HG02610 (cell line): ENCODE measurements at regions not wholly inside any gene's neighbourhood (a gene's known extent, or its start where the extent isn't known, plus 50 kb on each side); places are given as distances from the start of the nearest gene placed in this dataset.
"Not testable (repeated sequence)": the region's sequence is repeated elsewhere in the genome, so short reads cannot be mapped to it uniquely, and the experiment has no call there.

Experiments
- ATAC-seq: cut with Tn5 transposase; IDR thresholded peaks from one replicate; pipeline ENCODE4 v1.9.1; 2021; ENCODE audit warnings: mild to moderate bottlenecking, moderate library complexity; ENCODE audit not compliant: unreplicated experiment

- ATAC-seq, result not testable (repeated sequence)
Measured at GRCh38 chr18:71294201-71294600, 1005.4 kb downstream of the SOCS6 start.

- no peak for ATAC-seq
Measured at GRCh38 chr18:71293322-71293721, 1004.5 kb downstream of the SOCS6 start.

- ATAC-seq, result no peak
Measured at GRCh38 chr18:71287268-71287667, 998.4 kb downstream of the SOCS6 start.

- no peak for ATAC-seq
Measured at GRCh38 chr18:71252351-71252865, 963.6 kb downstream of the SOCS6 start.

- ATAC-seq, result no peak
Measured at GRCh38 chr18:71250191-71250590, 961.3 kb downstream of the SOCS6 start.

GRCh38 chr18:71249791-71250190 is 960.9 kb downstream of the SOCS6 start:
- no peak for ATAC-seq

- ATAC-seq, result no peak
Measured at GRCh38 chr18:71242981-71243380, 954.1 kb downstream of the SOCS6 start.

- ATAC-seq, result no peak
Measured at GRCh38 chr18:71238974-71239624, 950.3 kb downstream of the SOCS6 start.

- no peak for ATAC-seq
Measured at GRCh38 chr18:71237641-71238040, 948.8 kb downstream of the SOCS6 start.

GRCh38 chr18:71233177-71233576 is 944.3 kb downstream of the SOCS6 start:
- no peak for ATAC-seq

GRCh38 chr18:71223486-71223885 is 934.6 kb downstream of the SOCS6 start:
- ATAC-seq, result no peak

GRCh38 chr18:71221405-71221804 is 932.6 kb downstream of the SOCS6 start:
- ATAC-seq, result no peak

GRCh38 chr18:71212739-71213138 is 923.9 kb downstream of the SOCS6 start:
- ATAC-seq, result not testable (repeated sequence)

- no peak for ATAC-seq
Measured at GRCh38 chr18:71212222-71212621, 923.4 kb downstream of the SOCS6 start.

GRCh38 chr18:71209944-71210343 is 921.1 kb downstream of the SOCS6 start:
- ATAC-seq, result no peak

GRCh38 chr18:71194438-71194837 is 905.6 kb downstream of the SOCS6 start:
- ATAC-seq, result no peak

- ATAC-seq, result no peak
Measured at GRCh38 chr18:71189581-71189980, 900.7 kb downstream of the SOCS6 start.

GRCh38 chr18:71168557-71169145 is 879.8 kb downstream of the SOCS6 start:
- ATAC-seq, result no peak

GRCh38 chr18:71136487-71136886 is 847.6 kb downstream of the SOCS6 start:
- ATAC-seq, result no peak

GRCh38 chr18:71134122-71134521 is 845.3 kb downstream of the SOCS6 start:
- no peak for ATAC-seq

- no peak for ATAC-seq
Measured at GRCh38 chr18:71131918-71132317, 843.1 kb downstream of the SOCS6 start.

GRCh38 chr18:71130351-71130750 is 841.5 kb downstream of the SOCS6 start:
- no peak for ATAC-seq

GRCh38 chr18:71125581-71125980 is 836.7 kb downstream of the SOCS6 start:
- no peak for ATAC-seq
